Eye (tissue), 1 donor: ENCODE measurements at regions not wholly inside any gene's neighbourhood (a gene's known extent, or its start where the extent isn't known, plus 50 kb on each side); places are given as distances from the start of the nearest gene placed in this dataset.

Source experiments
- DNase-seq: peaks from one replicate; pipeline ENCODE4 v3.0.0-alpha.2; 2015

GRCh38 chr1:68969441-68969840 is 472.6 kb upstream of the DEPDC1 start:
- DNase-seq = no peak

GRCh38 chr1:68970571-68970970 is 473.7 kb upstream of the DEPDC1 start:
- DNase-seq = no peak

GRCh38 chr1:68973459-68974244 is 476.8 kb upstream of the DEPDC1 start:
- DNase-seq = no peak

- DNase-seq = no peak
Measured at GRCh38 chr1:68974447-68974846, 477.6 kb upstream of the DEPDC1 start.

GRCh38 chr1:68975212-68975933 is 478.5 kb upstream of the DEPDC1 start:
- DNase-seq = peak; percentile 87

GRCh38 chr1:68976916-68977610 is 480.2 kb upstream of the DEPDC1 start:
- DNase-seq = no peak

GRCh38 chr1:68979891-68980290 is 483.0 kb upstream of the DEPDC1 start:
- DNase-seq = no peak

- no peak for DNase-seq
Measured at GRCh38 chr1:68984289-68984688, 487.4 kb upstream of the DEPDC1 start.

GRCh38 chr1:68994096-68994495 is 497.2 kb upstream of the DEPDC1 start:
- no peak for DNase-seq

- no peak for DNase-seq
Measured at GRCh38 chr1:69016468-69016867, 519.6 kb upstream of the DEPDC1 start.

GRCh38 chr1:69029649-69030048 is 532.8 kb upstream of the DEPDC1 start:
- no peak for DNase-seq

- no peak for DNase-seq
Measured at GRCh38 chr1:69038379-69038778, 529.3 kb upstream of the LRRC7 start.

GRCh38 chr1:69045572-69045971 is 522.1 kb upstream of the LRRC7 start:
- no peak for DNase-seq

GRCh38 chr1:69055194-69055593 is 512.5 kb upstream of the LRRC7 start:
- no peak for DNase-seq

GRCh38 chr1:69058454-69058853 is 509.3 kb upstream of the LRRC7 start:
- no peak for DNase-seq

- DNase-seq = no peak
Measured at GRCh38 chr1:69070660-69071373, 496.9 kb upstream of the LRRC7 start.

GRCh38 chr1:69073176-69073575 is 494.5 kb upstream of the LRRC7 start:
- DNase-seq = no peak

- no peak for DNase-seq
Measured at GRCh38 chr1:69076631-69077030, 491.1 kb upstream of the LRRC7 start.

- no peak for DNase-seq
Measured at GRCh38 chr1:69077198-69077597, 490.5 kb upstream of the LRRC7 start.

- DNase-seq = no peak
Measured at GRCh38 chr1:69077633-69078032, 490.1 kb upstream of the LRRC7 start.

- DNase-seq = no peak
Measured at GRCh38 chr1:69081668-69082067, 486.1 kb upstream of the LRRC7 start.

GRCh38 chr1:69082312-69082711 is 485.4 kb upstream of the LRRC7 start:
- DNase-seq = peak; percentile 24

GRCh38 chr1:69086148-69086547 is 481.6 kb upstream of the LRRC7 start:
- DNase-seq = no peak
